ENCODE measurements at regions not wholly inside any gene's neighbourhood (a gene's known extent, or its start where the extent isn't known, plus 50 kb on each side); places are given as distances from the start of the nearest gene placed in this dataset.
"Not testable (repeated sequence)": the region's sequence is repeated elsewhere in the genome, so short reads cannot be mapped to it uniquely, and the experiment has no call there.

- TF ChIP-seq CTCF (IDR thresholded peaks at IDR 0.05; ENCODE audit: control insufficient read depth, extremely low read depth, insufficient read depth) = no peak
- DNase-seq (ENCODE audit: low read depth) = no peak
- H3K4me3 ChIP-seq (ENCODE audit: low read depth, low read length) = no peak overlapping the region
Observed at GRCh38 chr2:83221258-83221657, 1237.8 kb downstream of the SUCLG1 start.

- H3K4me3 ChIP-seq (ENCODE audit: low read depth, low read length) = no peak overlapping the region
- no peak for DNase-seq (ENCODE audit: low read depth)
- TF ChIP-seq CTCF (IDR thresholded peaks at IDR 0.05; ENCODE audit: control insufficient read depth, extremely low read depth, insufficient read depth) = no peak
Observed at GRCh38 chr2:83217854-83218253, 1241.2 kb downstream of the SUCLG1 start.

- peak; percentile 19 for DNase-seq (ENCODE audit: low read depth)
- no peak overlapping the region for H3K4me3 ChIP-seq (ENCODE audit: low read depth, low read length)
- TF ChIP-seq CTCF (IDR thresholded peaks at IDR 0.05; ENCODE audit: control insufficient read depth, extremely low read depth, insufficient read depth) = peak; percentile 70
Observed at GRCh38 chr2:83196225-83196624, 1262.9 kb downstream of the SUCLG1 start.

GRCh38 chr2:83191316-83191715 is 1267.8 kb downstream of the SUCLG1 start:
- DNase-seq (ENCODE audit: low read depth) = no peak
- H3K4me3 ChIP-seq (ENCODE audit: low read depth, low read length) = no peak overlapping the region
- TF ChIP-seq CTCF (IDR thresholded peaks at IDR 0.05; ENCODE audit: control insufficient read depth, extremely low read depth, insufficient read depth) = no peak

- TF ChIP-seq CTCF (IDR thresholded peaks at IDR 0.05; ENCODE audit: control insufficient read depth, extremely low read depth, insufficient read depth) = no peak
- H3K4me3 ChIP-seq (ENCODE audit: low read depth, low read length) = no peak overlapping the region
- no peak for DNase-seq (ENCODE audit: low read depth)
Observed at GRCh38 chr2:83186105-83186760, 1272.8 kb downstream of the SUCLG1 start.

- H3K4me3 ChIP-seq (ENCODE audit: low read depth, low read length); DNase-seq (ENCODE audit: low read depth): not testable (repeated sequence)
Observed at GRCh38 chr2:83180862-83181530, 1278.1 kb downstream of the SUCLG1 start.

- no peak for TF ChIP-seq CTCF (IDR thresholded peaks at IDR 0.05; ENCODE audit: control insufficient read depth, extremely low read depth, insufficient read depth)
Observed at GRCh38 chr2:83176539-83176938, 1282.5 kb downstream of the SUCLG1 start.

More at GRCh38 chr2:83176539-83176938, 1282.5 kb downstream of the SUCLG1 start:
- H3K4me3 ChIP-seq (ENCODE audit: low read depth, low read length) = no peak overlapping the region
- DNase-seq (ENCODE audit: low read depth) = no peak
